IMR-90 (cell line): ENCODE measurements at regions not wholly inside any gene's neighbourhood (a gene's known extent, or its start where the extent isn't known, plus 50 kb on each side); places are given as distances from the start of the nearest gene placed in this dataset.

Experiments
- BHLHE40 ChIP-seq: fragments of 150-350 bp; IDR thresholded peaks from 2 replicates; pipeline ENCODE4 v1.6.1; 2016; ENCODE audit warnings: mild to moderate bottlenecking, low read depth, low read length
- CEBPB ChIP-seq: IDR thresholded peaks from 2 replicates; pipeline ENCODE4 v1.6.1; 2012; ENCODE audit warnings: low read depth, low read length, improper control_type of control experiment
- MAZ ChIP-seq: IDR thresholded peaks from 2 replicates; pipeline ENCODE4 v1.6.1; 2012; ENCODE audit warnings: low read depth, mild to moderate bottlenecking, low read length, improper control_type of control experiment, moderate library complexity, borderline replicate concordance
- POLR2A ChIP-seq: IDR thresholded peaks from 2 replicates; pipeline ENCODE4 v1.6.1; 2012; ENCODE audit warnings: mild to moderate bottlenecking, low read depth, low read length
- RAD21 ChIP-seq: IDR thresholded peaks from 2 replicates; pipeline ENCODE4 v1.6.1; 2012; ENCODE audit warnings: low read length, improper control_type of control experiment
- RCOR1 ChIP-seq: IDR thresholded peaks from 2 replicates; pipeline ENCODE4 v1.6.1; 2012; ENCODE audit warnings: mild to moderate bottlenecking, low read length, improper control_type of control experiment; ENCODE audit not compliant: insufficient replicate concordance
- SMC3 ChIP-seq: fragments of 150-350 bp; IDR thresholded peaks from 2 replicates; pipeline ENCODE4 v1.6.1; 2016; ENCODE audit warnings: low read depth, mild to moderate bottlenecking, antibody characterized with exemption, low read length, moderate library complexity
- TF ChIP-seq, protein P1 (sequence below): conservative IDR thresholded peaks from 2 replicates; pipeline ENCODE4 v1.5.1; 2012; ENCODE audit warnings: mild to moderate bottlenecking, low read depth, low read length, improper control_type of control experiment
- TF ChIP-seq, protein P2 (sequence below): fragments of 150-350 bp; IDR thresholded peaks from 2 replicates; pipeline ENCODE4 v1.6.1; 2017; ENCODE audit warnings: mild to moderate bottlenecking, antibody characterized with exemption, low read length, low read depth
- TF ChIP-seq, protein P3 (sequence below): fragments of 150-350 bp; IDR thresholded peaks from 2 replicates; pipeline ENCODE4 v1.6.1; 2016; ENCODE audit warnings: low read depth, mild to moderate bottlenecking, low read length, moderate library complexity, borderline replicate concordance

DNA sequence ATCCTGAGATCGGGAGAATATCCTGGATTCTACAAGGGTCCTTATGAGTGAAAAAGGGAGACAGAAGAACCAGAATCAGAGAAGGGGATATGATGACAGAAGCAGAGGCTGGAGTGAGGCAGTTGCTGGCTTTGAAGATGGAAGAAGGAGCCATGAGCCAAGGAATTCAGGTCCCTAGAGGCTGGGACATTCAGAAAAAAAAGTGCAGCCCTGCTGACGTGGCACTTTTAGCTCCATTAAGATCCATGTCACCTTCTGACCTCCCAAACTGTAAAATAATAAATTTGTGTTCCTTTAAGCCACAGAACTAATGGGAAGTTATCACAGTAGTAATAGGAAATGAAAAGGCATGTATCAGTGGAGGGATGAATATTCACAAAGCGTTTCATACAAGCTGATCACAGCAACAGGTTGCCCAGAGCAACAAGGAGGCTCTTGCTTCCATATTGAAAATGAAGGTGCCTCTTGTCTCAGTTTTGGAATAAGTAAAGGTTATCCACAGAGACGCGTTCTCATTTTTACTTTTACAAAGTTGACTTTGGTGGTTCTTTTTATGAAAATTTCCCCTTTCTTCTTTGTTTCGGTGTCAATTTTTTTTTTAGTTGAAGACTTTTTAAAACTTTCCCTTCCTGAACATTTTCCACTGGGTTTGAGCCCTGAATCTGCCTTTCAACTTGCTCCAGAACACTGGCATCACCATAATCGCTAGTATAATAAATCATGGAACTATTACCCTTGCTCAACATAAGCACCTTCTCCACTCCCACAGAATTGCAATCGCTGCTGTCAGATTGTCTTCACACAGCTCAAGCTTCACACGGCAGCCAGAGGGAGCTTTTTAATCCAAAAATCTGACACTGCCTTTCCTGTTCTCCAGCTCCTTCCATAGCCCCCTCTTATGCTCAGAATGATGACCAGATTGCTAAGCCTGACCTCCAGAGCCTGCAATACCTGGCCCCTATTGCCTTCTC is 127.6 kb upstream of the RBPJ start:
- TF ChIP-seq, protein P1, sequence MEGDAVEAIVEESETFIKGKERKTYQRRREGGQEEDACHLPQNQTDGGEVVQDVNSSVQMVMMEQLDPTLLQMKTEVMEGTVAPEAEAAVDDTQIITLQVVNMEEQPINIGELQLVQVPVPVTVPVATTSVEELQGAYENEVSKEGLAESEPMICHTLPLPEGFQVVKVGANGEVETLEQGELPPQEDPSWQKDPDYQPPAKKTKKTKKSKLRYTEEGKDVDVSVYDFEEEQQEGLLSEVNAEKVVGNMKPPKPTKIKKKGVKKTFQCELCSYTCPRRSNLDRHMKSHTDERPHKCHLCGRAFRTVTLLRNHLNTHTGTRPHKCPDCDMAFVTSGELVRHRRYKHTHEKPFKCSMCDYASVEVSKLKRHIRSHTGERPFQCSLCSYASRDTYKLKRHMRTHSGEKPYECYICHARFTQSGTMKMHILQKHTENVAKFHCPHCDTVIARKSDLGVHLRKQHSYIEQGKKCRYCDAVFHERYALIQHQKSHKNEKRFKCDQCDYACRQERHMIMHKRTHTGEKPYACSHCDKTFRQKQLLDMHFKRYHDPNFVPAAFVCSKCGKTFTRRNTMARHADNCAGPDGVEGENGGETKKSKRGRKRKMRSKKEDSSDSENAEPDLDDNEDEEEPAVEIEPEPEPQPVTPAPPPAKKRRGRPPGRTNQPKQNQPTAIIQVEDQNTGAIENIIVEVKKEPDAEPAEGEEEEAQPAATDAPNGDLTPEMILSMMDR, result no peak
- TF ChIP-seq POLR2A (no peak), SMC3 (no peak), RAD21 (no peak), CEBPB (no peak), RCOR1 (no peak), BHLHE40 (no peak), MAZ (no peak)
- TF ChIP-seq, protein P2, sequence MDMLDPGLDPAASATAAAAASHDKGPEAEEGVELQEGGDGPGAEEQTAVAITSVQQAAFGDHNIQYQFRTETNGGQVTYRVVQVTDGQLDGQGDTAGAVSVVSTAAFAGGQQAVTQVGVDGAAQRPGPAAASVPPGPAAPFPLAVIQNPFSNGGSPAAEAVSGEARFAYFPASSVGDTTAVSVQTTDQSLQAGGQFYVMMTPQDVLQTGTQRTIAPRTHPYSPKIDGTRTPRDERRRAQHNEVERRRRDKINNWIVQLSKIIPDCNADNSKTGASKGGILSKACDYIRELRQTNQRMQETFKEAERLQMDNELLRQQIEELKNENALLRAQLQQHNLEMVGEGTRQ, result no peak
- TF ChIP-seq, protein P3, sequence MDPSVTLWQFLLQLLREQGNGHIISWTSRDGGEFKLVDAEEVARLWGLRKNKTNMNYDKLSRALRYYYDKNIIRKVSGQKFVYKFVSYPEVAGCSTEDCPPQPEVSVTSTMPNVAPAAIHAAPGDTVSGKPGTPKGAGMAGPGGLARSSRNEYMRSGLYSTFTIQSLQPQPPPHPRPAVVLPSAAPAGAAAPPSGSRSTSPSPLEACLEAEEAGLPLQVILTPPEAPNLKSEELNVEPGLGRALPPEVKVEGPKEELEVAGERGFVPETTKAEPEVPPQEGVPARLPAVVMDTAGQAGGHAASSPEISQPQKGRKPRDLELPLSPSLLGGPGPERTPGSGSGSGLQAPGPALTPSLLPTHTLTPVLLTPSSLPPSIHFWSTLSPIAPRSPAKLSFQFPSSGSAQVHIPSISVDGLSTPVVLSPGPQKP, result no peak
